Type B pancreatic cell (in vitro differentiated cells): ENCODE measurements at regions not wholly inside any gene's neighbourhood (a gene's known extent, or its start where the extent isn't known, plus 50 kb on each side); places are given as distances from the start of the nearest gene placed in this dataset.
A peak's percentile ranks its signal among the peaks of the same experiment; 100 is the strongest.
"Not testable (repeated sequence)": the region's sequence is repeated elsewhere in the genome, so short reads cannot be mapped to it uniquely, and the experiment has no call there.

ENCODE experiments used
- DNase-seq: peaks from one replicate; pipeline ENCODE4 v3.0.0; 2021; ENCODE audit warnings: mixed read lengths; ENCODE audit not compliant: unreplicated experiment; ENCODE audit errors: extremely low spot score
- H3K27ac Mint-ChIP-seq: 2 replicates; pipeline ENCODE4 v1.8.0; 2021; ENCODE audit warnings: mild to moderate bottlenecking, mixed read lengths
- H3K27me3 Mint-ChIP-seq: 2 replicates; pipeline ENCODE4 v1.8.0; 2021; ENCODE audit warnings: mixed read lengths
- H3K36me3 Mint-ChIP-seq: 2 replicates; pipeline ENCODE4 v1.8.0; 2021; ENCODE audit warnings: mixed read lengths
- H3K4me1 Mint-ChIP-seq: one replicate; pipeline ENCODE4 v1.8.0; 2021; ENCODE audit warnings: mixed read lengths; ENCODE audit not compliant: unreplicated experiment
- H3K4me3 Mint-ChIP-seq: 2 replicates; pipeline ENCODE4 v1.8.0; 2021; ENCODE audit warnings: mild to moderate bottlenecking, mixed read lengths
- H3K9me3 Mint-ChIP-seq: 2 replicates; pipeline ENCODE4 v1.8.0; 2021; ENCODE audit warnings: mixed read lengths
- CTCF ChIP-seq: fragments of 200-600 bp; sonication (generic); conservative IDR thresholded peaks from 2 replicates; pipeline ENCODE4 v1.5.0; 2021; ENCODE audit warnings: antibody characterized with exemption, mild to moderate bottlenecking

GRCh38 chr13:33677215-33677614, 140.7 kb upstream of the RFC3 start:
- H3K9me3 Mint-ChIP-seq, result peaks cover 7% of the 10 kb centered on the region
- H3K27me3 Mint-ChIP-seq, result no peaks in the 10 kb centered on the region
- DNase-seq, result no peak
- no peak overlapping the region for H3K27ac Mint-ChIP-seq
- no peaks in the 10 kb centered on the region for H3K36me3 Mint-ChIP-seq
- TF ChIP-seq CTCF, result no peak
- H3K4me1 Mint-ChIP-seq, result peaks cover 21% of the 10 kb centered on the region
- no peak overlapping the region for H3K4me3 Mint-ChIP-seq

GRCh38 chr13:33678084-33678483, 139.9 kb upstream of the RFC3 start:
- Mint-ChIP-seq H3K4me1 (peaks cover 21% of the 10 kb centered on the region), H3K4me3 (no peak overlapping the region), H3K27ac (no peak overlapping the region), H3K27me3 (no peaks in the 10 kb centered on the region), H3K36me3 (no peaks in the 10 kb centered on the region), H3K9me3 (peaks cover 10% of the 10 kb centered on the region)
- TF ChIP-seq CTCF, result no peak
- no peak for DNase-seq

- peaks cover 11% of the 10 kb centered on the region for H3K9me3 Mint-ChIP-seq
- no peaks in the 10 kb centered on the region for H3K36me3 Mint-ChIP-seq
- H3K4me3 Mint-ChIP-seq, result peak overlapping the region; percentile 13
- H3K27me3 Mint-ChIP-seq, result no peaks in the 10 kb centered on the region
- peak overlapping the region; percentile 58 for H3K27ac Mint-ChIP-seq
- H3K4me1 Mint-ChIP-seq, result peaks cover 21% of the 10 kb centered on the region
- DNase-seq, result no peak
- no peak for TF ChIP-seq CTCF
Measured at GRCh38 chr13:33678906-33679657, 138.9 kb upstream of the RFC3 start.

GRCh38 chr13:33679658-33680012, 138.3 kb upstream of the RFC3 start:
- no peak for TF ChIP-seq CTCF
- Mint-ChIP-seq H3K4me3 (no peak overlapping the region), H3K27me3 (no peaks in the 10 kb centered on the region), H3K36me3 (no peaks in the 10 kb centered on the region), H3K4me1 (peaks cover 21% of the 10 kb centered on the region), H3K27ac (peak overlapping the region; percentile 58), H3K9me3 (peaks cover 11% of the 10 kb centered on the region)
- DNase-seq, result no peak

GRCh38 chr13:33682020-33682564, 135.9 kb upstream of the RFC3 start:
- TF ChIP-seq CTCF, result no peak
- H3K4me3 Mint-ChIP-seq, result no peak overlapping the region
- no peak for DNase-seq
- H3K36me3 Mint-ChIP-seq, result no peaks in the 10 kb centered on the region
- H3K27me3 Mint-ChIP-seq, result no peaks in the 10 kb centered on the region
- H3K27ac Mint-ChIP-seq, result no peak overlapping the region
- peaks cover 6% of the 10 kb centered on the region for H3K4me1 Mint-ChIP-seq
- H3K9me3 Mint-ChIP-seq, result peaks cover 11% of the 10 kb centered on the region

- H3K4me3 Mint-ChIP-seq, H3K27me3 Mint-ChIP-seq, H3K27ac Mint-ChIP-seq, H3K36me3 Mint-ChIP-seq, DNase-seq, H3K4me1 Mint-ChIP-seq: not testable (repeated sequence)
- peaks cover 11% of the 10 kb centered on the region for H3K9me3 Mint-ChIP-seq
Measured at GRCh38 chr13:33682646-33683045, 135.3 kb upstream of the RFC3 start.
